Left lobe of liver (tissue), 2 donors: ENCODE measurements at regions not wholly inside any gene's neighbourhood (a gene's known extent, or its start where the extent isn't known, plus 50 kb on each side); places are given as distances from the start of the nearest gene placed in this dataset.
"Not testable (repeated sequence)": the region's sequence is repeated elsewhere in the genome, so short reads cannot be mapped to it uniquely, and the experiment has no call there.

Source experiments
- ATAC-seq: fragments of 200-7000 bp; cut with Tn5 transposase; one replicate; pipeline ENCODE4 v1.9.1; 2020; ENCODE audit warnings: mild to moderate bottlenecking, moderate library complexity
- DNase-seq: peaks from one replicate; pipeline ENCODE4 v3.0.0-alpha.2; 2020; ENCODE audit warnings: low spot score
- donor health status: DM: no; HTN: no; CAD: no; lungs with moderate emphysema.
- donor health status: DM: no; HTN: yes; CAD: no.

GRCh38 chrY:26366091-26366490 is 744.2 kb downstream of the CDY1 start:
- DNase-seq, ATAC-seq: not testable (repeated sequence)

- not testable (repeated sequence) for DNase-seq, ATAC-seq
Measured at GRCh38 chrY:26372480-26372879, 750.6 kb downstream of the CDY1 start.

- DNase-seq (no peak), ATAC-seq (no peak)
Measured at GRCh38 chrY:26408671-26409328, 786.9 kb downstream of the CDY1 start.

- ATAC-seq: no peak
- DNase-seq: no peak
Measured at GRCh38 chrY:26409329-26409712, 787.4 kb downstream of the CDY1 start.
